Panc1 (cell line): ENCODE measurements at regions not wholly inside any gene's neighbourhood (a gene's known extent, or its start where the extent isn't known, plus 50 kb on each side); places are given as distances from the start of the nearest gene placed in this dataset.

Experiments
- POLR2AphosphoS5 ChIP-seq: IDR thresholded peaks from 2 replicates; pipeline ENCODE4 v1.6.1; 2012; ENCODE audit warnings: mild to moderate bottlenecking, low read depth, low read length, moderate library complexity
- SIN3A ChIP-seq: IDR thresholded peaks from 2 replicates; pipeline ENCODE4 v1.6.1; 2012; ENCODE audit warnings: low read depth, mild to moderate bottlenecking, low read length, moderate library complexity, borderline replicate concordance; ENCODE audit not compliant: insufficient read depth
- TF ChIP-seq, protein P1 (sequence below): fragments of 450-650 bp; IDR thresholded peaks from 2 replicates; pipeline ENCODE4 v1.5.1; 2017; ENCODE audit warnings: mild to moderate bottlenecking

DNA sequence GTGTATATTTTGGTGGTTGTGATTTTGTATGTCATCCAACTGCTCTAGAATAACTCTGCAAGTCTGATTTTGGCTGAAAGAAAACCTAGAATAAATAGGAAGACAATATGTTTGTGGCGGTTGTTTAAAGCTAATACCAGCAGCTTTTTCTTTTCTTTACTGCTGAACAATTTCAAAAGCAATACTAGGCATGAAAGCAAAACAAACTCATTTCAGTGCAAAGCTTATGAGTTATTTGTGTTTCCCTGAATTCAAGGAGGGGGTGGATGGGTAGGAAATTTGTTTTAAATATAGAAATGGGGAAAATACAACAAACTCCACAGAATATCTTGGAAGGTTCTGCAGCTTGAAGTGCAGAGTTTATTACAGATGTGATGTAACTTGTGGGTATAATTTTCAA, 1041.9 kb upstream of the NR2F2 start:
- TF ChIP-seq, protein P1, sequence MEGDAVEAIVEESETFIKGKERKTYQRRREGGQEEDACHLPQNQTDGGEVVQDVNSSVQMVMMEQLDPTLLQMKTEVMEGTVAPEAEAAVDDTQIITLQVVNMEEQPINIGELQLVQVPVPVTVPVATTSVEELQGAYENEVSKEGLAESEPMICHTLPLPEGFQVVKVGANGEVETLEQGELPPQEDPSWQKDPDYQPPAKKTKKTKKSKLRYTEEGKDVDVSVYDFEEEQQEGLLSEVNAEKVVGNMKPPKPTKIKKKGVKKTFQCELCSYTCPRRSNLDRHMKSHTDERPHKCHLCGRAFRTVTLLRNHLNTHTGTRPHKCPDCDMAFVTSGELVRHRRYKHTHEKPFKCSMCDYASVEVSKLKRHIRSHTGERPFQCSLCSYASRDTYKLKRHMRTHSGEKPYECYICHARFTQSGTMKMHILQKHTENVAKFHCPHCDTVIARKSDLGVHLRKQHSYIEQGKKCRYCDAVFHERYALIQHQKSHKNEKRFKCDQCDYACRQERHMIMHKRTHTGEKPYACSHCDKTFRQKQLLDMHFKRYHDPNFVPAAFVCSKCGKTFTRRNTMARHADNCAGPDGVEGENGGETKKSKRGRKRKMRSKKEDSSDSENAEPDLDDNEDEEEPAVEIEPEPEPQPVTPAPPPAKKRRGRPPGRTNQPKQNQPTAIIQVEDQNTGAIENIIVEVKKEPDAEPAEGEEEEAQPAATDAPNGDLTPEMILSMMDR, result no peak
- no peak for TF ChIP-seq POLR2AphosphoS5
- no peak for TF ChIP-seq SIN3A
